Tibial nerve (tissue), 4 donors: ENCODE measurements at regions not wholly inside any gene's neighbourhood (a gene's known extent, or its start where the extent isn't known, plus 50 kb on each side); places are given as distances from the start of the nearest gene placed in this dataset.

Experiments used
- DNase-seq, 2 donors: peaks; one replicate each; pipeline ENCODE4 v3.0.0-alpha.2; 2019; ENCODE audit warnings: low spot score in 2 of 2
- H3K27ac ChIP-seq, 4 donors: fragments of 200-600 bp; sonication (generic) in 3 of 4; one replicate each; pipeline ENCODE4 v1.5.1; 2017 to 2019; ENCODE audit warnings: mild to moderate bottlenecking in 1 of 4
- H3K27me3 ChIP-seq, 2 donors: fragments of 200-600 bp; sonication (generic) in 1 of 2; one replicate each; pipeline versions ENCODE4 v1.5.1 to v1.6.0; 2017 to 2019
- H3K36me3 ChIP-seq, 3 donors: fragments of 200-600 bp; sonication (generic); one replicate each; pipeline ENCODE4 v1.5.1; 2018 to 2019
- H3K4me1 ChIP-seq, 4 donors: fragments of 200-600 bp; sonication (generic) in 3 of 4; one replicate each; pipeline ENCODE4 v1.5.1; 2017 to 2019
- H3K4me3 ChIP-seq, 4 donors: fragments of 200-600 bp; sonication (generic) in 3 of 4; one replicate each; pipeline ENCODE4 v1.5.1; 2017 to 2019; ENCODE audit warnings: mild to moderate bottlenecking in 1 of 4, moderate library complexity in 1 of 4
- H3K9me3 ChIP-seq, 4 donors: fragments of 200-600 bp; sonication (generic) in 3 of 4; one replicate each; pipeline ENCODE4 v1.5.1; 2017 to 2019
- CTCF ChIP-seq, 5 experiments: fragments of 200-600 bp in 3 of 5; fragments of 450-650 bp in 2 of 5; sonication (generic) in 3 of 5; IDR thresholded peaks; one replicate each; pipeline ENCODE4 v1.5.1; 2016 to 2019; ENCODE audit warnings: antibody characterized with exemption in 5 of 5, mild to moderate bottlenecking in 3 of 5, moderate library complexity in 2 of 5
- EP300 ChIP-seq, 2 donors: sonication (generic); formaldehyde crosslinking; IDR thresholded peaks; one replicate each; pipeline ENCODE4 v1.6.1; 2017; ENCODE audit warnings: antibody characterized with exemption in 2 of 2, mild to moderate bottlenecking in 1 of 2
- POLR2A ChIP-seq, 2 donors: fragments of 450-650 bp; IDR thresholded peaks; one replicate each; pipeline ENCODE4 v1.6.1; 2017; ENCODE audit warnings: antibody characterized with exemption in 2 of 2, mild to moderate bottlenecking in 2 of 2, moderate library complexity in 2 of 2
- WGBS, 2 donors: methylation state at CpG; one replicate each; pipeline ENCODE4 v1.1.5; 2018; 5-methylcytosine and 5-hydroxymethylcytosine counted together

GRCh38 chr21:18666725-18667124 is 263.1 kb upstream of the TMPRSS15 start:
- H3K4me3 ChIP-seq: no peak overlapping the region
- no peaks in the 10 kb centered on the region for H3K36me3 ChIP-seq
- H3K4me1 ChIP-seq: no peaks in the 10 kb centered on the region
- peaks cover 0 to 11% (median 0%) of the 10 kb centered on the region in 4 donors for H3K9me3 ChIP-seq
- H3K27me3 ChIP-seq: no peaks in the 10 kb centered on the region
- no peak for DNase-seq
- WGBS, 2 donors: 91 to 93% methylated on average over 1 of the region's 1 CpG
- TF ChIP-seq CTCF (IDR thresholded peaks at IDR 0.05) (no peak), EP300 (IDR thresholded peaks at IDR 0.05) (no peak), POLR2A (IDR thresholded peaks at IDR 0.05) (no peak)
- no peak overlapping the region for H3K27ac ChIP-seq

GRCh38 chr21:18673789-18674188 is 270.2 kb upstream of the TMPRSS15 start:
- Histone ChIP-seq H3K27me3 (no peaks in the 10 kb centered on the region), H3K9me3 (peaks cover 0 to 13% (median 0%) of the 10 kb centered on the region in 4 donors), H3K4me3 (no peak overlapping the region), H3K36me3 (no peaks in the 10 kb centered on the region), H3K4me1 (no peaks in the 10 kb centered on the region), H3K27ac (no peak overlapping the region)
- no peak for DNase-seq
- no peak for TF ChIP-seq POLR2A (IDR thresholded peaks at IDR 0.05)
- TF ChIP-seq EP300 (IDR thresholded peaks at IDR 0.05): no peak
- no peak for TF ChIP-seq CTCF (IDR thresholded peaks at IDR 0.05)
- 88 to 96% methylated on average over 1 of the region's 1 CpG for WGBS, 2 donors

GRCh38 chr21:18677632-18678031 is 274.0 kb upstream of the TMPRSS15 start:
- H3K27ac ChIP-seq: no peak overlapping the region
- H3K27me3 ChIP-seq: no peaks in the 10 kb centered on the region
- H3K4me3 ChIP-seq: no peak overlapping the region
- no peak for TF ChIP-seq CTCF (IDR thresholded peaks at IDR 0.05)
- TF ChIP-seq POLR2A (IDR thresholded peaks at IDR 0.05): no peak
- no peak for TF ChIP-seq EP300 (IDR thresholded peaks at IDR 0.05)
- H3K9me3 ChIP-seq: no peaks in the 10 kb centered on the region
- DNase-seq: no peak
- H3K4me1 ChIP-seq: no peaks in the 10 kb centered on the region
- no peaks in the 10 kb centered on the region for H3K36me3 ChIP-seq

- no peak for DNase-seq
- H3K36me3 ChIP-seq: no peaks in the 10 kb centered on the region
- H3K27me3 ChIP-seq: no peaks in the 10 kb centered on the region
- no peaks in the 10 kb centered on the region for H3K9me3 ChIP-seq
- 26 to 29% methylated on average over 3 of the region's 3 CpGs for WGBS, 2 donors
- TF ChIP-seq EP300 (IDR thresholded peaks at IDR 0.05) (no peak), POLR2A (IDR thresholded peaks at IDR 0.05) (no peak), CTCF (IDR thresholded peaks at IDR 0.05) (no peak)
- H3K27ac ChIP-seq: no peak overlapping the region
- no peak overlapping the region for H3K4me3 ChIP-seq
- H3K4me1 ChIP-seq: no peaks in the 10 kb centered on the region
Measured at GRCh38 chr21:18705971-18706370, 302.4 kb upstream of the TMPRSS15 start.

GRCh38 chr21:18711662-18712061 is 308.1 kb upstream of the TMPRSS15 start:
- Histone ChIP-seq H3K27me3 (no peaks in the 10 kb centered on the region), H3K9me3 (peaks cover 0 to 17% (median 0%) of the 10 kb centered on the region in 4 donors), H3K4me1 (no peaks in the 10 kb centered on the region), H3K27ac (no peak overlapping the region), H3K36me3 (no peaks in the 10 kb centered on the region), H3K4me3 (no peak overlapping the region)
- TF ChIP-seq EP300 (IDR thresholded peaks at IDR 0.05): no peak
- TF ChIP-seq CTCF (IDR thresholded peaks at IDR 0.05): no peak
- TF ChIP-seq POLR2A (IDR thresholded peaks at IDR 0.05): no peak
- no peak for DNase-seq
- 87 to 94% methylated on average over 1 of the region's 1 CpG for WGBS, 2 donors
